Heart left ventricle (tissue), 13 donors: ENCODE measurements at regions not wholly inside any gene's neighbourhood (a gene's known extent, or its start where the extent isn't known, plus 50 kb on each side); places are given as distances from the start of the nearest gene placed in this dataset.

Source experiments
- CTCF ChIP-seq, 12 donors: fragments of 200-600 bp; sonication (generic) in 4 of 12; IDR thresholded peaks; one replicate each; pipeline versions ENCODE4 v1.5.0 to v1.8.0; 2018 to 2022; ENCODE audit warnings: antibody characterized with exemption in 12 of 12, mild to moderate bottlenecking in 5 of 12
- POLR2A ChIP-seq, 2 donors: fragments of 450-650 bp; IDR thresholded peaks; one replicate each; pipeline ENCODE4 v1.6.1; 2017; ENCODE audit warnings: antibody characterized with exemption in 2 of 2, mild to moderate bottlenecking in 2 of 2, moderate library complexity in 2 of 2
- donor health status: ischemic (EF 13 %, LVEDD 7.1; RV severe dilation, severe dysfunction).
- donor health status: DM: no; HTN: yes; CAD: no.
- donor health status: DM: no; HTN: no; CAD: no.
- donor health status: ischemic (EF 25% LVEDD 6.9; RV normal size, moderate dysfunction).
- donor health status: ischemic (EF 25% LVEDD 5.7; RV mildly dilated, moderate dysfunction).
- donor health status: ischemic (EF 35%, LVEDD 5.7; RV mildly dilated, moderate dysfunction).
- donor health status: nonischemic (EF 11% LVEDD 7.7; RV severe dilation, severe dysfunction).
- donor health status: DM: yes; HTN: yes; CAD: no.
- donor health status: PGD.
- donor health status: ischemic (EF 29% LVEDD 5.4; RV normal size, mild dysfunction).
- donor health status: nonischemic (EF 23%, LVEDD 6.1; RV moderate dilation, normal function).

GRCh38 chr13:77416666-77417212 is 89.8 kb upstream of the MYCBP2 start:
- TF ChIP-seq CTCF (IDR thresholded peaks at IDR 0.05) (no peak), POLR2A (IDR thresholded peaks at IDR 0.05) (no peak)
